NCI-H345 treated with DMSO at 0.1 percent for 48 hours (cell line): ENCODE measurements at regions not wholly inside any gene's neighbourhood (a gene's known extent, or its start where the extent isn't known, plus 50 kb on each side); places are given as distances from the start of the nearest gene placed in this dataset.
"Not testable (repeated sequence)": the region's sequence is repeated elsewhere in the genome, so short reads cannot be mapped to it uniquely, and the experiment has no call there.

Experiments
- DNase-seq: peaks from one replicate; lab custom pipeline; 2025; ENCODE audit not compliant: unreplicated experiment; lab: John Stamatoyannopoulos, UW

- no peak for DNase-seq
These were observed 134.1 kb upstream of the RXFP2 start for GRCh38 chr13:31605076-31605860.

GRCh38 chr13:31607531-31607930 is 131.8 kb upstream of the RXFP2 start:
- DNase-seq, result not testable (repeated sequence)

GRCh38 chr13:31608780-31609179 is 130.5 kb upstream of the RXFP2 start:
- DNase-seq, result not testable (repeated sequence)

- no peak for DNase-seq
These were observed 128.9 kb upstream of the RXFP2 start for GRCh38 chr13:31610270-31610998.

GRCh38 chr13:31611214-31611613 is 128.1 kb upstream of the RXFP2 start:
- no peak for DNase-seq

GRCh38 chr13:31614073-31614472 is 125.3 kb upstream of the RXFP2 start:
- DNase-seq, result no peak

- no peak for DNase-seq
These were observed 124.6 kb upstream of the RXFP2 start for GRCh38 chr13:31614704-31615103.

GRCh38 chr13:31625115-31625514 is 114.2 kb upstream of the RXFP2 start:
- DNase-seq, result no peak

GRCh38 chr13:31627097-31627845 is 112.1 kb upstream of the RXFP2 start:
- DNase-seq, result no peak

GRCh38 chr13:31629085-31629780 is 110.1 kb upstream of the RXFP2 start:
- DNase-seq, result no peak

- DNase-seq, result no peak
These were observed 108.3 kb upstream of the RXFP2 start for GRCh38 chr13:31631071-31631470.

GRCh38 chr13:31631746-31632145 is 107.6 kb upstream of the RXFP2 start:
- DNase-seq, result no peak

GRCh38 chr13:31638577-31638976 is 100.7 kb upstream of the RXFP2 start:
- no peak for DNase-seq

GRCh38 chr13:31639443-31640163 is 99.7 kb upstream of the RXFP2 start:
- DNase-seq, result no peak

- DNase-seq, result no peak
These were observed 89.6 kb upstream of the RXFP2 start for GRCh38 chr13:31649766-31650165.

GRCh38 chr13:31653730-31654129 is 85.6 kb upstream of the RXFP2 start:
- DNase-seq, result no peak

- DNase-seq, result no peak
These were observed 75.3 kb upstream of the RXFP2 start for GRCh38 chr13:31663880-31664585.

GRCh38 chr13:31670831-31671617 is 68.3 kb upstream of the RXFP2 start:
- DNase-seq, result no peak

- no peak for DNase-seq
These were observed 65.3 kb upstream of the RXFP2 start for GRCh38 chr13:31674051-31674450.
